Renal pelvis (tissue), 1 donor: ENCODE measurements at regions not wholly inside any gene's neighbourhood (a gene's known extent, or its start where the extent isn't known, plus 50 kb on each side); places are given as distances from the start of the nearest gene placed in this dataset.

ENCODE experiments used
- DNase-seq: peaks from one replicate; pipeline ENCODE4 v3.0.0-alpha.2; 2013

DNA sequence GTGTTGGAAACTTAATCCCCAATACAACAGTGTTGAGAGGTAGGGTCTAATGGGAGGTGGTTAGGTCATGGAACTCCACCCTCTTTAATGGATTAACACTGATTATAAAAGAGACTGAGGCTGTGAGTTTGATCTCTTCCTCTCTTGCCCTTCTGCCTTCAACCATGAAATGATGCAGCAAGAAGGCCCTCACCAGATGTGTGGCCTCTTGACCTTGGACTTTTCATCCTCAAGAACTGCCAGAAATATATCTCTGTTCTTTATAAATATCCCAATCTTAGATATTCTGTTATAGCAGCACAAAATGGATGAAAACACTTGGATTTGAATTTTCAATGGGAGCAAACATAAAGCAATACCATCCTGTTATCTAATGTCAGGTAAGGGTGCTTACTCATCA lies 67.6 kb downstream of the NMUR2 start:
- no peak for DNase-seq

DNA sequence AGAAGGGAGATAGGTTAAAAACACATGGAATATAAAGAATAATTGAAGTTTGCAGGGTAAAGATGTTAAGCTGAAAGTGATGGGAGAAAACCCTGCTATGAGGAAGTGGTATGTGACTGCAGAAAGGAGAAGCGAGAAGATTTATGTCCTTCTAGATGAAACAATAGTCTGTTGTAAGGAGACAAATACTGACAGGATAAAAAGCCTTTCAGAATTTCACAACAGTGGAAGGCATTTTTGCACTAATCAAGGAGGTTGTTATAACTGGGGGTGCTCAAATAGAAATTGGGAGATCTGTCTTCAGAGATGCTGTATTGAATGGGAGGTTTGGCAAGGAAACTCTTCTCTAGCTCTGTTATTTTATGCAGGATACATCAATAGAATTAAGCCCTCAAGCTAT lies 69.6 kb downstream of the NMUR2 start:
- no peak for DNase-seq

DNA sequence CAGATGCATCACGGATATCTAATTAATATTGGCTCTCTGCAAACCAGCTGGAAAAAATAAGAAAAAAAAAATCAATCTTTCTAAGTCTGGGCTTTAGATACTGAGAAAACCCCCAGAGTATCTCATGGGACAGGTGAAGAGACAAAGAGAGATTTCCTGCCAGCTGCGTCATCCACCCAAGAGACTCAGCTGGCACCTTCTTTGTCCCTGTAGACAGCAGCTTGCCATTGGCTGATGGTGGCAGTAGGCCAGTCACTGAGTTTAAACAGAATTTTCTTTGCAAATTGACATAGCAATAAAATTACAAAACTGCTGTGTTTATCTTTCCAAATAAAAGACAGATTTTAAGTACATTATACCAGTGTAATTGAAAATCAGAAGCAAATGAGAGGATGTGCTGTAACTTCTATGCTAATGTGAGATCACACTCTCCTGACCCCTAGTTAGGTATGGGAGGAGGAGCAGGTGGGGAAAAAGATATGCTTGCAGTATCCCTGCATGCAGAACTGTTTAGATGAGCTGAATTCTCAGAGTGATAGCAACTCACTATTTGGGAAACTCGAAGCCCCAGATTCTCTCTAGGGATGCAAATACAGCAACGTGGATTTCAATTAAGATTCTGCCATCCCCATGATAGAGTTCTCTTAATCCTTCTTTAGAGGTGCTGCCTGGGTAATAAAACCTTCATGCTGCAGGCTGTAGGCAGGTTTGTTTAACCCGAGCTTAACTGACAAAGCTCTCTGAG lies 72.2 kb downstream of the NMUR2 start:
- no peak for DNase-seq

DNA sequence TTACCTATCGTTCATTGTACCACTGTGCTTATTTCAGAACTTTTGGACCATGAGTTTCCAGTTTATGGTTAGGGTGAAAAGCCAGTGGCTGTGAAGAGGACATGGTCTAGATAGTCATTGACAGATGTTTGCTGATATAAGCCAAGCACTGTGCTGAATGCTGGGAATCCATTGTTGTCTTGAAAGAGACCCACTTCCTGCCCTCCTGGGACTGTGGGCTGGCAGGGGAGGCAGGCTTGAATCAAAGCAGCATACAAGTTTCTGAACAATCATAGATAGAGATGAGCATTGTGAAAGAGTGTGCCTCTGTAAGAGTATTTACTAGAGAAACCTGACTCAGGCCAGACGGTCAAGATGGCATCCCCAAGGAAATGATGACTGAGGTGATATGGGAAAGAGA lies 73.4 kb downstream of the NMUR2 start:
- DNase-seq, result no peak

DNA sequence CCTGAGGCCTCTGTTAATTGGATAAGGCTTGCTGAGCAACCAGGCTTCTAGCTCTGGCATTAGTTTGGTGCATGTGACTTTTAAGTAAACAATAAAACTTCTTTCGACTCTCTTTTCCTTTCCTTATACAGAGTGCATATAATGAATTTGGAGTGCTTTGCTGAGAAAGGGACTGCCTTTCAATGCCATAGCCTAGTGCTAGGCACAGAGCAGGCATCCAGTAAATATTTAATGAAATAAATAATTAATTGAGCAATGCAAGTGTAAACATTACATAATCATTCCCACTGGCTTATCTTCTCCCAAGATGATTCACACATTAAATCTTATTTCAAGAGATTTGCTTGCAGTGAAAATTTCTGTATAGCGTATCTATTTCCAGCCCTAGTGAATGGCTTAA lies 74.1 kb downstream of the NMUR2 start:
- DNase-seq, result no peak

DNA sequence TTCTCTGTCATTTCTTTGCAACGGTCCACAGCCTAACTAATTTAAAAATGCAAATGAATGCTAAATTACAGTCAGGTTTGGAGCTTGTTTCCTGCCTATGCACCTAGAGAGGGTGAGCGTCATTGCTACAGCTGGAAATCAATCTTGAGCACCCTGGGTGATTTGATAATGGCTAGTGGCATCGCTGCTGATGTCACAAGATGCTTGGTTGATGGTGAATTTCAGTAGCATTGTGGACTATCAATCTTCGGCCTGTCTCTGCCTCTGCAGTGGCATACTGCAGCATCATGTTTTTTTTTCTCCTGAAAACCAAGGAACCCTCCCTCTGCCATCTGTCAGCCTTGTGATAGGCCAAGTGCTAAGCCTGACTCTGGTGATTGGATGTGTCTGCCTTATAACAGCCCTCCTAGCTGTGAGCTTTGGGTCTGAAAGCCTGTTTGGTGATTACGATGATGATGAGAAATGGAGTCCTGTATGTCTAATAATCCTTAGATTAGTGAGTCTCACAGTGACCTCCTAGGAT lies 75.3 kb downstream of the NMUR2 start:
- DNase-seq, result no peak

DNA sequence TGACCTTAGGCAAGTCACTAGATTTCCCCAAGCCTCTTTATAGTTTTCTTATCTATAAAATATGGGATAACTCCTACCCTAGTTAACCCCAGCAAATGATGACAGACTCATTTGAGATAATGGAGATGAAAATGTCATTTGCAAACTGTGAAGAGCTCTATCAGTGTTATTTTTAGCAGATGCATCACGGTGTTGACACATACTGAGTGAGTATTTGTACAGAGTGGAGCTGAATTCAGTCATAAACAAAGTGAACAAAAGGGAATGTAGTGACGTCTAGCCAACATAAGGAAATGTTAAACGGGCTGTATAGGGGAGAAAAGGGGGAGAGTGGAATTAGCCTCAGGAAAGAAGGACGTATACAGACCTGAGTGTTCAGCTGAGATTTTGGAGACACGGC lies 75.9 kb downstream of the NMUR2 start:
- no peak for DNase-seq

DNA sequence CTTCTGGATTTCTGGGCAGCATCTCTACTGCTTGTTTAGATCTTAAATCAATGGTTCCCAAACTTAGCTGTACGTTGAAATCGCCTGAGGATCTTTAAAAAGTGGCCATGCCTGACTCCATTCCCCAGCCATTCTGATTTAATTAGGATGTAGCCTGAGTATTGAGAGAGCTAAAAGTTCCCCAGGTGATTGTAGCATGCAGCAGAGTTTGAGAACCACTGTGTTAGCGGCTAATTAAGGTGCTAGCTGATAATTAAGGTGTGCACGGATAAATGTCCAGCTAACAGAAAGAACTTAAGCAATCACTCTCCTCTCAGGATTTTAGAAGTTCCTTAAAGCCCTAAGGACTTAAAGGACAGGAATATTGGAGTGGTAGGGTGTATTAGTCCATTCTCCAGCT lies 89.1 kb downstream of the NMUR2 start:
- DNase-seq, result no peak

DNA sequence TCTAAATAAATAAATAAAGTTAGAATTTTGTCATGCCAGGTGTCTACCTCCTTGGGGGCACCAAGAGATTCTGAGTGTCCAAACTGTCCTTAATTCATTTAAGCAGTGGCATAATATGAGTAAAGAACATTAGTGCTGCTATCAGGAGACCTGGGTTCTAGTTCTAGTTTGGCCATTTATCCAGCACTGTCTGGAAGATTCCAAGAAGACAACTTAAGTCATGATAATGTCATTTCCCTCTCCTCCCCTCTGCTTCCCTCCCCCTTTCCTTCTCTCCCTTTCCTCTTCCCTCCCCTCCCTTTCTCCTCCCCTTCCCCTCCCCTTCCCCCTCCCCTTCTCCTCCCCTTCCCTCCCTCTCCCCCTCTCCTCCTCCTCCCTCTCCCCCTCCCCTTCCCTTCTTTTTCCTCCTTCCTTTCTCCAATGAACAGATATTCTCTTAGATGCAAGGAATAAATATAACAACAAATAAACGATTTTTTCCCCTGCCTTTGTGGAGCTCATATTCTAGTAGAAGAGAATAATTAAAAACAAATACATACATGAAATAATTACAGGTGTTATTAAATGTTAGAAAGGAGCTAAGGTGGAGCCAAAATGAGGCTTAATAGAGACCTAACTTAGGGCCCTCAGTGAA lies 90.8 kb downstream of the NMUR2 start:
- DNase-seq, result no peak

DNA sequence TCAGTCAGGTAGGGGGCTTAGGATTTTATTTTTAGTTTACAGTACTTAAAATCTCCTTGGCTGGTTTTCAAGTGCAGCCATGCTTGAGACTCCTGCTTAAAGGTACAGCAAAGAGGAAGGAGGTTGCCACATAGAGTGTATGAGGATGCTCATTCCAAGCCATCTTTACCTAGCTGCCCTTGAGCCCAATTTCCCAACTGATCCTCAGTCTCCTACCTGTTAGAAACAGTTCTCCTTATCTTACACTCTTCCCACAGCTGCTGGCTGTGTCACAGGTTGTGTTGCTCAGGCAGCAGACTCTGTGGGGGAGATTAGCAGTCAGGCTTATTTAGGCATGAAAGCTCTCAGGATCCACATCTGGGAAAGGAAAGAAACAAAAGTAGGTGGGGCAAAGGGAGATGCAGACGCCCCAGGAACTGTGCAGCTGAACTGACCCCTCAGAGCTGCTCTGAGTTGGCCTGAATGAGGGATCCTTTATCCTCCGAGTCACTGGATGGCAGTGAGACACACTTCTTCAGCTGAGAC lies 95.1 kb downstream of the NMUR2 start:
- no peak for DNase-seq

DNA sequence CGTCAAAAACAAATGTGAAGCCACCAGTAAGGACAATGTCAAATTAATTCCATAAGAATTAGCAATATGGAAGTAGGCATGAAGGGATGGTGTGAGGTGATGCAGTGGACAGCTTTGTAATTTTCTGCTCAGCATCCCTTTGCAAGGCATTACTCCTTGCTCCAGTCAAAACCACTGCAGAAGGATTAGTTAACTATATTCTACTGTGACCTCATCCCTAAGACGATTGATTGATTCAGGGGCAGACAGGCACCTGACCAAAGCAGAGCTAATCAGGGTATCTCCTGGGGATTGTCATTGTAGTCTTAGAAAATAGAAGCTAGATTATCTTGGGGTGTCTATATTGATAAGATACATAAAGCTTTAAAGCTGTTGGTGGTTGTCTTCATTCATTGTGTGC lies 98.7 kb downstream of the NMUR2 start:
- no peak for DNase-seq

DNA sequence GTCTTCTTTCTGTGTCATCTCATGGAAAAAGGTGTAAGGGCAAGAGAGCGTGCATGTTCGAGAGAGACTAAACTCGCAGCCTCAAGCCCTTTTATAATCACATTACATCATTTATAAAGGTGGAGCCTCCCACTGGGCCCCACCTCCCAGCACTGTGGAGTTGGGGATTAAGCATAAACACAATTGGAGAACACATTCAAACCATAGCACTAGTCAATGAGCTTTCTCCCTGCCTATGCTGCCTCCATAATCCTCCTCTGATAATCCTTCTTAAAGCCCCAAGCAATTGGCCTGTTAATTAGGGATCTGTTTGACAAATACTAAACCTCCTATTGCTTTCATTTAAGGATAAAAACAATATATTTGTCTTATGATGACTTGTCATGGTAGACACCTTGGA lies 99.6 kb downstream of the NMUR2 start:
- no peak for DNase-seq

DNA sequence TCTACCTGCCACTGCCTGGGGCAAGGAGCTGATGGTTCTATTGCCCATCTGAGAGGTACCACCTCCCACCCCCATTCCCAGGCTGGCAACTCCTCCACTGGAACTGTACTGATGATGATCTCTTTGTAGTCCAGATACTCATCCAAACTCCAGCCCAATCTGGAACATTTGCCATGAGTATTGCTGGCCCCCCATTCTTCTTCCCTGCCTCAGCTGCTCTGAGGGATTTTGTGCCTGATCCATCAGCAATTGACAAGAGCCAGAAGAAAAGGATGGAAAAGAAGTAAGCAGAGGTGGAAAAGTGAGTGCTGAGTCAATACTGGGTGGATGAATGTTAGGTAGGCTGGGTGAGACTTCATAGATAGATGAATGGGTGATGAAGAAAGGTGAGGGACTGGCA lies 101.2 kb downstream of the NMUR2 start:
- no peak for DNase-seq

DNA sequence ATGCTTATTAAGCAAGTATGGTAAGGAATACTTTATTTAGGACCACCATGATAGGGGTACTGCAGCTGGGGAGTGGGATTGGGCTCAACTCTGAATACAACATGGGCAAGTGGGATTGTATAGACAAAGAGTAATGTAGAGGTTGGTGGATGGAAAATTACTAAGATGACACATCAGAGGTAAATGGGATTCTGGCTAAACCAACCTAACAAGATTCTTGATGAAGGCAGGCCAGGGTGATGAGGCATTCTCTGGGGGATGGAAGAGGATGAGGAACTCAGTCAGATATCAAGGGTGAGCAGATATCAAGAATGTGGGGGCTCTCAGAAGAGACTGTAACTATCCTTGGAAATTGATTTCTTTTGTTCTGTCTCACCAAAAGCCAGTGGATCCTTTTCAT lies 107.2 kb downstream of the NMUR2 start:
- DNase-seq, result no peak

DNA sequence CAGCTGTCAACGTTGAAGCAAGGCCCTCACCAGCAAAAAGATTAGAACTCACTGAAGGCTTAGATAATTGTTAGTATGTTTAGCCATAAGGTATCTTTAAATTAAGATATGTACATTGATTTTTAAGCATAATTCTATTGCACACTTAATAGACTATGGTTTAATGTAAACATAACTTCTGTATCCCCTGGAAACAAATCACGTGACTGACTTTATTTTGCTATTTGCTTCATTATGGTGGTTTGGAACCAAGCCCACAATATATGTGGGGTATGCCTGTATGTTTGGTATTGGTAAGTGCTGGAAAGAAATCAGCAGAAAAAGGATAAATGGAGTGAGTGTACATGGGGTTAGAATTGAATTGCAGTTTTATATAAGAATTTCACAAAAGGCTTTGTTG lies 111.9 kb downstream of the NMUR2 start:
- no peak for DNase-seq

DNA sequence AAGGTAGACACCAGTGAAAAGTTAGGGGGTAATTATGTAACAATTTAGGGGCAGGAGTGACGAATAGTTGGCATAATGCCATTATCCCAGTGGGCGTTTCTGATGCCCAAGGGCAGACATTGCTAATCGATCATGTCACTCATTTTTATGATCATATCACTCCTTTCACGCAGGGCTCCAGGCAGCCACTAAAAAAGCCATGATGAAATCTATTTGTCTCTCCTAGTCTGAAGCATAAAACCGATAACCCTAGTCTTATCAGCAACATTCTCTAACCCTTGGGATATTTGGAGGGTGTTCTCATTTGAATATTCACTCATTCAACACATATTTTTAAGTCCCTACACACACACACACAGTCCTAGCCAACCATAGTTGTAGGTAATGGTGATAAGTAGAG lies 114.9 kb downstream of the NMUR2 start:
- no peak for DNase-seq

DNA sequence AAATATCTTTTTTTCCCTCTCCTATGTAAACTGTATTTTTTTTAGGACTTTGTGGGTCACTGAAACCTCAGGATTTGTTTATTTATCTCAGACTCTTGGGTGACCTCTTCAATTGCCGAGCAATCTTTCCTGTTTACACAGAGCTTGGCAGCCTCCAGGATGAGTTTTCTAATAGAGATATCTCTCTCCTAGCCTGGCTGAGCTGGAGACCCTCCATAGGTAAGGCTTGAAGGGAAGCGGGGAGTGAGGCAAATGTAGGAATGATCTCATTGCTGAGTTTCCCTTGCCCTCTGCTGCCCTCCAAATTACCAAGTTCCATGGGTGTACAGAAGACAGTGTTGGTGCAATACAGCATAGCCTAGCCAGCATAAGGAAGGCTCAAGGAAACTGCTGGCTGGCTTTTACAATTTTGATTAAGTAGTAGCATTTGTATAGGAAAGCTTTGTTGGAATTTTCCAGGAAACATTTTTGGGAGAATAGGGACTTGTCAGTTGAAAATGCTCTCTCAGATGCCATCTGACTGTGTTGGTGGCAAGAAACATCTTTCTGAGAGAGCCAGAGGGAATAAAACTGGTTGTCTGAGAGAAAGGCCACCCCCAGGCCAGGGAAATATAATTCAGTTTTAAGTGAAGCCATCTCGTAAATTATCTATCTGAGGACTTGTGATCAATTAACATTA lies 116.0 kb downstream of the NMUR2 start:
- no peak for DNase-seq

DNA sequence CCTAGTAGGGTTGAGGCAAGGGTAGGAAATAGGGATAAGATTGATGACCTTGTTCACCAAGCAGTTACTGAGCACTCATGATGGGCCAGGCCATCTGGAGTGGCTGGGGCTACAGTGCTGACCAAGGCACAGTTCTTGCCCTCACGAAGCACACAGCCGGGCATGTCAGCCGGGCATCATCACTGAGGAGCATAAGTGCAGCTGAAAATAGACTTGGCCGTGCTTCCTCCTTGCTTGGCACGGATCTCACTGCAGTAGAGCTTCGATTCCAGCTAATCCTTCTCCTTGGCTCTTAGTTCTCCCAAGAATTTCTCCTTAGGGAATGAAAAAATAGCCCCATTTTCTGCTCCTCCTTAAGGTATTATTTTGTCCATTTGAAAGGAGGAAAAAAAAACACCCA lies 116.6 kb downstream of the NMUR2 start:
- no peak for DNase-seq

DNA sequence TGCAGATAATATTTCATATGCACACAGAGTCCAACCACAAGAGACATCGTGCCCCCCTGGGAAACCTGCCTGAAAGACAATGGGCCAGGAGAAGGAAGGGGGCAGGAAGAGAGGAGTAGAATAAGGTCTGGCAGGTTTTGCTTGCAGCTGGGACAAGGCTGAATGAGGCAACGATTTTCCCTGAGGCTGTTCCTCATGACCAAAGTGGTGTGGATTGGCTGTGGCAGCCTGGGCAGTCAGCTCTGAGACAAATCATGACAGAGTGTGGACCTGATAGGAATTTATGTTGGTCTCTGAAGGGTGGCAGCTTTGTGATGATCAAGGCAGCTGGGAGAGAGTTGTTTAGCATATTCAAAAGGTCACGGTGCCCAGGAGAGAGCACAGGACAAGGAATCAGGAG lies 119.3 kb downstream of the NMUR2 start:
- no peak for DNase-seq

DNA sequence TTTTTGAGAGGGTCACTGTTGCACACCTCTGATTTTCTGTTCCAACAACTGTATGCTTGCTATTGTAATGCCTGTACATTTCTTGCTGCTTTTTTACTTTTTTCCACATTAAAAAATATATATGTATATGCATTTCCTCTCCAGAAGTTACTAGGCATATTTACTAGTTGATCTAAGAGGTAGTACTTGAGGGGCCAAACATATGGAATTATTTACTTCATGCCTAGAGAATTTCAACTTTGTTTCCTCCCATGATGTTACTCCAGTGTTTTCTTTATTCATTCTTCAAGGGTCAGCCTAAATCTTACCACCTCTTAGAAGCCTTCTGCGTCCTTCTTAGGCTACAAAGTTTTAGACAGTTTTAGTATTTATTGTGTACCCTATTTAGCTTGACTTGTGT lies 122.7 kb downstream of the NMUR2 start:
- DNase-seq, result peak; percentile 4

DNA sequence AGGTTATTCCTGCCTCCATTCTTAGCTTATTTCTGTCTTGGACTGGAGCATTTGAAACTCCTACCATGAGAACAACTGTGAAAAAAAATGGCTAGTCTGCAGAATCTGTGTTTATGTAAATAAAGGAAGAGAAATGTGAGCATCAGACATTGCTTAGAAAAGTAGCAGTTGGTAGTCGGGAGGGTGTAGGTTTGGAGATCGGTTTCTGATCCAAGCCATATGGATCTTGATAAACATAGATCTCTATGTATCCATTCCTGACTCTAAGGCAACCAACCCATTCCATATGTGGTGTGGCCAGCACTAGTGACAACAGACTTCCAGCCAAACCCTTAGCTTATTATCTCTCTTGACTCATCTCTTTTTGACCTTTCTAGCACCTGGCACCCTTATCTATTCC lies 127.1 kb downstream of the NMUR2 start:
- DNase-seq, result no peak

DNA sequence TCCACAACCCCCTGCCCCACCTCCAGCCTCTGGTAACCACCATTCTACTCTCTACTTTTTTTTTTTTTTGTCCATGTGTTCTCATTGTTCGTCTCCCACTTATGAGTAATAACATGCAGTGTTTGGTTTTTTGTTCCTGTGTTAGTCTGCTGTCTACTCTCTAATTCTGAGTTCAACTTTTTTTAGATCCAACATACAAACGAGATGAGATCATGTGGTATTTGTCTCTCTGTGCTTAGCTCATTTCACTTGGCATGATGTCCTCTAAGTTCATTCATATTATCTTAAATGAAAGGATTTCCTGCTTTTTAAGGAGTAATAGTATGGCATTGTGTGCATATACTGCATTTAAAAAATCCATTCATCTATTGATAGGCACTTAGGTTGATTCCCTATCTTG lies 130.9 kb downstream of the NMUR2 start:
- DNase-seq, result no peak

DNA sequence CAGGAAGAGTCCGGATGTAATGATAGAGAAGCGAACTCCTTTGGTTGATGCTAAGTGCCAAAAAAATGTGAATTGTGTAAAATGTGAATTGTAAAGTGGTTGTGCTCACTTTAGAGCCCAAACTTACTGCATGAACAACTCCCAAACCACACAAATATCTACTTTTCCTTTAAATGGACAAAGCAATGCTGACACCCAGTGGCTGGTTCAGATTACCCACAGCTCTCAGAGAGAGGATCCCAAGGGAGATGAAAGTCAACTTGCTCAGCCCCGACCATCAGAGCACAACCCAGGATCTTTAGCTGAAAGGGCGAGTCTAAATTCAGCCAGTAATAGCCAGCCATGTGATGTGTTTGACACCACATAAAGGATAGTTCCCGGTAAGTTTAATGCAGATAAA lies 133.7 kb downstream of the NMUR2 start:
- peak; percentile 4 for DNase-seq
